H1 (cell line): ENCODE measurements at regions not wholly inside any gene's neighbourhood (a gene's known extent, or its start where the extent isn't known, plus 50 kb on each side); places are given as distances from the start of the nearest gene placed in this dataset.

Experiments
- CTCF ChIA-PET: fragments of 300-600 bp; sonication (Branson Sonifier 250); formaldehyde crosslinking; loops from one replicate; lab custom pipeline; 2021; ENCODE audit not compliant: partially characterized antibody; lab: Charles Lee
- POLR2A ChIA-PET: fragments of 300-600 bp; sonication (Branson Sonifier 250); formaldehyde crosslinking; loops from one replicate; lab custom pipeline; 2021; ENCODE audit warnings: inconsistent platforms; ENCODE audit not compliant: partially characterized antibody; lab: Charles Lee
- DNase-seq, 2 experiments: peaks; one replicate each; pipeline versions ENCODE4 v3.0.0 to v3.0.0-alpha.2; 2010 to 2022; ENCODE audit warnings: low spot score in 2 of 2, low read depth in 1 of 2, mixed read lengths in 1 of 2
- FAIRE-seq: peaks from 2 replicates; lab custom pipeline; 2011; peaks lifted over from hg19 to GRCh38; lab: Jason Lieb, UNC
- H2AFZ ChIP-seq: 2 replicates; pipeline ENCODE4 v1.8.1; 2012; ENCODE audit warnings: low read length, inconsistent platforms
- H2AK5ac ChIP-seq: 2 replicates; pipeline ENCODE4 v1.6.1; 2013; ENCODE audit warnings: low read depth, low read length
- H2BK120ac ChIP-seq: replicated peaks from 2 replicates; pipeline ENCODE3; 2013; ENCODE audit warnings: low read depth, low read length, inconsistent platforms
- H2BK12ac ChIP-seq: 2 replicates; pipeline ENCODE4 v1.6.1; 2013; ENCODE audit warnings: low read depth, low read length
- H2BK15ac ChIP-seq: 2 replicates; pipeline ENCODE4 v1.6.1; 2013; ENCODE audit warnings: low read length
- H2BK20ac ChIP-seq: 2 replicates; pipeline ENCODE4 v1.6.1; 2013; ENCODE audit warnings: low read length
- H2BK5ac ChIP-seq: 2 replicates; pipeline ENCODE4 v1.6.1; 2013; ENCODE audit warnings: low read depth, low read length
- H3K14ac ChIP-seq: 2 replicates; pipeline ENCODE4 v1.6.1; 2013; ENCODE audit warnings: inconsistent platforms; ENCODE audit not compliant: insufficient read length
- H3K18ac ChIP-seq: 2 replicates; pipeline ENCODE4 v1.6.1; 2013; ENCODE audit warnings: low read length; ENCODE audit errors: extremely low read depth
- H3K23ac ChIP-seq: 2 replicates; pipeline ENCODE4 v1.6.1; 2013; ENCODE audit warnings: inconsistent platforms; ENCODE audit not compliant: insufficient read length
- H3K23me2 ChIP-seq: 2 replicates; pipeline ENCODE4 v1.6.1; 2013; ENCODE audit warnings: low read depth, low read length
- H3K27ac ChIP-seq: 2 replicates; pipeline ENCODE4 v1.6.1; 2011; ENCODE audit warnings: low read depth, low read length, inconsistent platforms
- H3K27me3 ChIP-seq, 4 experiments: replicated peaks in 1 of 4; 1 replicate in 1 of 4; 2 replicates in 3 of 4; pipeline versions ENCODE4 v1.6.1 to v1.8.1; 2011 to 2013; ENCODE audit warnings: low read length in 3 of 4, mild to moderate bottlenecking in 3 of 4, inconsistent platforms in 2 of 4, mixed read lengths in 2 of 4, moderate library complexity in 1 of 4; ENCODE audit not compliant: control insufficient read depth in 3 of 4, insufficient read depth in 3 of 4; ENCODE audit errors: extremely low read depth in 1 of 4
- H3K36me3 ChIP-seq, 4 experiments: 2 replicates each; pipeline versions ENCODE4 v1.6.1 to v1.8.1; 2011 to 2013; ENCODE audit warnings: mild to moderate bottlenecking in 4 of 4, low read length in 3 of 4, moderate library complexity in 2 of 4, control low read depth in 1 of 4, inconsistent platforms in 1 of 4; ENCODE audit not compliant: insufficient read depth in 4 of 4, control insufficient read depth in 2 of 4
- H3K4ac ChIP-seq: replicated peaks from 2 replicates; pipeline ENCODE3; 2013; ENCODE audit warnings: low read length, low read depth, mixed read lengths, inconsistent platforms; ENCODE audit not compliant: insufficient read length
- H3K4me1 ChIP-seq, 4 experiments: replicated peaks in 1 of 4; 1 replicate in 1 of 4; 2 replicates in 3 of 4; pipeline versions ENCODE4 v1.6.1 to v1.8.1; 2011 to 2013; ENCODE audit warnings: low read length in 3 of 4, inconsistent platforms in 2 of 4, mixed read lengths in 1 of 4; ENCODE audit not compliant: insufficient read depth in 4 of 4, control insufficient read depth in 3 of 4
- H3K4me2 ChIP-seq, 2 experiments: 2 replicates each; pipeline versions ENCODE4 v1.6.1 to v1.8.1; 2011 to 2013; ENCODE audit warnings: low read depth in 2 of 2, low read length in 2 of 2, control low read depth in 1 of 2, inconsistent platforms in 1 of 2, mild to moderate bottlenecking in 1 of 2; ENCODE audit not compliant: insufficient read depth in 1 of 2
- H3K4me3 ChIP-seq, 4 experiments: fragments of 200-600, 300-600 bp in 1 of 4; sonication (generic), shearing (Covaris generic), sonication (Bioruptor Twin) in 1 of 4; 2 replicates each; pipeline versions ENCODE4 v1.5.1 to v1.8.1; 2011 to 2016; ENCODE audit warnings: low read length in 4 of 4, low read depth in 3 of 4, control low read depth in 2 of 4, inconsistent platforms in 2 of 4, mild to moderate bottlenecking in 2 of 4, mixed read lengths in 1 of 4, moderate library complexity in 1 of 4; ENCODE audit not compliant: insufficient read depth in 2 of 4; ENCODE audit errors: extremely low read depth in 1 of 4
- H3K56ac ChIP-seq: replicated peaks from 2 replicates; pipeline ENCODE3; 2013; ENCODE audit warnings: low read depth, mild to moderate bottlenecking, mixed read lengths, low read length, inconsistent platforms; ENCODE audit not compliant: insufficient read length
- H3K79me1 ChIP-seq: 2 replicates; pipeline ENCODE4 v1.6.1; 2013; ENCODE audit warnings: low read depth, low read length, control low read depth
- H3K79me2 ChIP-seq, 2 experiments: 2 replicates each; pipeline versions ENCODE4 v1.6.1 to v1.8.1; 2012 to 2013; ENCODE audit warnings: low read length in 2 of 2, mild to moderate bottlenecking in 2 of 2, inconsistent platforms in 1 of 2; ENCODE audit not compliant: insufficient read depth in 2 of 2, control insufficient read depth in 1 of 2
- H3K9ac ChIP-seq, 4 experiments: replicated peaks in 1 of 4; 1 replicate in 1 of 4; 2 replicates in 3 of 4; pipeline versions ENCODE4 v1.6.1 to v1.8.1; 2011 to 2013; ENCODE audit warnings: low read depth in 3 of 4, low read length in 3 of 4, control low read depth in 2 of 4, mild to moderate bottlenecking in 2 of 4, moderate library complexity in 2 of 4, inconsistent platforms in 1 of 4; ENCODE audit errors: extremely low read depth in 1 of 4
- H3K9me3 ChIP-seq, 2 experiments: 2 replicates each; pipeline versions ENCODE4 v1.6.1 to v1.8.1; 2012 to 2013; ENCODE audit warnings: mild to moderate bottlenecking in 2 of 2, moderate library complexity in 2 of 2, control low read depth in 1 of 2, inconsistent platforms in 1 of 2, low read depth in 1 of 2, low read length in 1 of 2, mixed read lengths in 1 of 2; ENCODE audit not compliant: insufficient read depth in 2 of 2
- H4K20me1 ChIP-seq, 2 experiments: replicated peaks in 1 of 2; 2 replicates each; pipeline versions ENCODE3 to v1.8.1; 2011 to 2013; ENCODE audit warnings: inconsistent platforms in 2 of 2, low read length in 2 of 2, mild to moderate bottlenecking in 1 of 2; ENCODE audit not compliant: insufficient read depth in 2 of 2, control insufficient read depth in 1 of 2
- H4K5ac ChIP-seq: 2 replicates; pipeline ENCODE4 v1.6.1; 2013; ENCODE audit warnings: low read length, low read depth, mixed read lengths, inconsistent platforms; ENCODE audit not compliant: insufficient read length
- H4K8ac ChIP-seq: 2 replicates; pipeline ENCODE4 v1.8.0; 2013; ENCODE audit warnings: mild to moderate bottlenecking, moderate library complexity, low read length, inconsistent platforms; ENCODE audit not compliant: insufficient read depth; ENCODE audit errors: extremely low read depth
- H4K91ac ChIP-seq: replicated peaks from 2 replicates; pipeline ENCODE3; 2013; ENCODE audit warnings: low read length, mixed read lengths, inconsistent platforms; ENCODE audit not compliant: insufficient read length
- CBX8 ChIP-seq: fragments of 300-800, 300-1000 bp; sonication (generic); IDR thresholded peaks from 2 replicates; pipeline ENCODE4 v1.7.1; 2016; ENCODE audit warnings: low read depth, low read length, borderline replicate concordance
- EGR1 ChIP-seq: IDR thresholded peaks from 2 replicates; pipeline ENCODE4 v1.6.1; 2011; ENCODE audit warnings: low read depth, low read length, borderline replicate concordance
- EZH2 ChIP-seq: fragments of 200-600 bp; sonication (generic); IDR thresholded peaks from 2 replicates; pipeline ENCODE4 v1.7.1; 2012; ENCODE audit warnings: low read depth, mild to moderate bottlenecking, moderate library complexity, low read length, inconsistent platforms; ENCODE audit not compliant: severe bottlenecking
- KDM4A ChIP-seq: IDR thresholded peaks from one replicate; pipeline ENCODE4 v1.7.1; 2012; ENCODE audit warnings: low read depth, mild to moderate bottlenecking, moderate library complexity, low read length, inconsistent platforms; ENCODE audit not compliant: severe bottlenecking
- PHF8 ChIP-seq: fragments of 200-600 bp; sonication (generic); conservative IDR thresholded peaks from 2 replicates; pipeline ENCODE4 v1.7.1; 2012; ENCODE audit warnings: low read depth, mild to moderate bottlenecking, inconsistent platforms, low read length, moderate library complexity
- RAD21 ChIP-seq, 2 experiments: IDR thresholded peaks in 1 of 2; conservative IDR thresholded peaks in 1 of 2; 2 replicates each; pipeline ENCODE4 v1.6.1; 2011; ENCODE audit warnings: low read depth in 2 of 2, low read length in 2 of 2, improper control_type of control experiment in 1 of 2, inconsistent platforms in 1 of 2, mild to moderate bottlenecking in 1 of 2, moderate library complexity in 1 of 2
- SAP30 ChIP-seq: fragments of 300-600 bp; sonication (generic); IDR thresholded peaks from 2 replicates; pipeline ENCODE4 v1.7.1; 2012; ENCODE audit warnings: low read length, moderate library complexity, mild to moderate bottlenecking, inconsistent platforms; ENCODE audit not compliant: insufficient read depth, insufficient replicate concordance
- SIX5 ChIP-seq: IDR thresholded peaks from 2 replicates; pipeline ENCODE4 v1.6.1; 2011; ENCODE audit warnings: mild to moderate bottlenecking, low read depth, low read length
- SP2 ChIP-seq: IDR thresholded peaks from 2 replicates; pipeline ENCODE4 v1.6.1; 2012; ENCODE audit warnings: mild to moderate bottlenecking, low read length, inconsistent platforms
- whole genome bisulfite sequencing, 2 experiments: shearing (Covaris generic) in 1 of 2; methylation state at CpG; one replicate each; pipeline versions ENCODE4 v1.1.6 to v1.1.7; 2013 to 2015; ENCODE audit warnings: low lambda C conversion rate in 2 of 2, mixed read lengths in 2 of 2, inconsistent platforms in 1 of 2, low coverage in 1 of 2, missing lambda C conversion rate in 1 of 2; ENCODE audit not compliant: insufficient replicate concordance in 2 of 2, insufficient coverage in 1 of 2, insufficient read length in 1 of 2; ENCODE audit errors: extremely low coverage in 1 of 2, missing lambda C conversion rate in 1 of 2; 5-methylcytosine and 5-hydroxymethylcytosine counted together
- TF ChIP-seq, protein P1 (sequence below): IDR thresholded peaks from 2 replicates; pipeline ENCODE4 v1.6.1; 2011; ENCODE audit warnings: low read depth, mild to moderate bottlenecking, low read length; ENCODE audit not compliant: insufficient read depth

DNA sequence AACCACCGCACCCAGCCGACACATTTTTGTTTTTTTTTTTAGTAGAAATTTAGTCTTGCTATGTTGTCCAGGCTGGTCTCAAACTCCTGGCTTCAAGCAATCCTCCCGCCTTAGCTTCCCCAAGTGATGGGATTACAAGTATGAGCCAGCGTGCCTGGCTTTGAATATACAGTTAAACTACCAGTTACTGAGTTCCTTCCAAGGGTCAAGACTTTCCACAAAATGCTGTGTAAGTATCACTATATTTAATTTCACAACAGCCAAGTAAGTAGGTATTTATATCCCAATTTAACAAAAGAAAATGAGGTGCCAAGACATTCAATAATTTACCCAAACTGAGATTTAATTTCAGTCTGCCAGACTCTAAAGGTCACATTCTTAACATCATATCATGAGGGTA is 181.3 kb upstream of the TMC3 start:
- H3K56ac ChIP-seq: no peak overlapping the region
- H3K4me3 ChIP-seq: no peak overlapping the region
- H4K91ac ChIP-seq: no peak overlapping the region
- POLR2A ChIA-PET: no interaction called here
- H3K14ac ChIP-seq: no peak overlapping the region
- no peak overlapping the region for H3K4ac ChIP-seq
- H3K36me3 ChIP-seq: no peaks in the 10 kb centered on the region
- H2AK5ac ChIP-seq: no peak overlapping the region
- TF ChIP-seq EGR1 (no peak), CBX8 (no peak), RAD21 (IDR thresholded peaks at IDR 0.05 in 1 of 2, conservative IDR thresholded peaks at IDR 0.05 in 1 of 2; ENCODE audit: low read depth in 2 of 2, low read length in 2 of 2) (no peak), SP2 (no peak), EZH2 (no peak), KDM4A (no peak), SAP30 (no peak), PHF8 (no peak), SIX5 (no peak)
- TF ChIP-seq, protein P1, sequence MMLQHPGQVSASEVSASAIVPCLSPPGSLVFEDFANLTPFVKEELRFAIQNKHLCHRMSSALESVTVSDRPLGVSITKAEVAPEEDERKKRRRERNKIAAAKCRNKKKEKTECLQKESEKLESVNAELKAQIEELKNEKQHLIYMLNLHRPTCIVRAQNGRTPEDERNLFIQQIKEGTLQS: no peak
- H4K20me1 ChIP-seq: no peaks in the 10 kb centered on the region
- H3K23me2 ChIP-seq: no peaks in the 10 kb centered on the region
- WGBS, 2 experiments: 95% methylated on average over 4 of the region's 4 CpGs; no CpG with 5 or more reads in 1 of the 2 experiments
- CTCF ChIA-PET: no interaction called here
- no peaks in the 10 kb centered on the region for H3K79me1 ChIP-seq
- H2BK15ac ChIP-seq: no peak overlapping the region
- DNase-seq (no peak), FAIRE-seq (no peak)
- no peak overlapping the region for H2BK20ac ChIP-seq
- no peak overlapping the region for H4K5ac ChIP-seq
- H3K79me2 ChIP-seq: no peaks in the 10 kb centered on the region
- H3K4me2 ChIP-seq: no peak overlapping the region
- H3K23ac ChIP-seq: no peak overlapping the region
- no peaks in the 10 kb centered on the region for H3K9me3 ChIP-seq
- H3K27ac ChIP-seq: no peak overlapping the region
- no peak overlapping the region for H4K8ac ChIP-seq
- H3K4me1 ChIP-seq: peaks cover 0 to 3% (median 1%) of the 10 kb centered on the region in 4 experiments; a peak in 3 of 7 replicates
- no peaks in the 10 kb centered on the region for H3K27me3 ChIP-seq
- H2BK12ac ChIP-seq: no peak overlapping the region
- H2AFZ ChIP-seq: no peak overlapping the region
- no peak overlapping the region for H3K18ac ChIP-seq
- H2BK120ac ChIP-seq: no peak overlapping the region
- no peak overlapping the region for H3K9ac ChIP-seq
- H2BK5ac ChIP-seq: no peak overlapping the region
